Forelimb muscle (tissue), 1 donor: ENCODE measurements at regions not wholly inside any gene's neighbourhood (a gene's known extent, or its start where the extent isn't known, plus 50 kb on each side); places are given as distances from the start of the nearest gene placed in this dataset.
"Not testable (repeated sequence)": the region's sequence is repeated elsewhere in the genome, so short reads cannot be mapped to it uniquely, and the experiment has no call there.

Source experiments
- DNase-seq: peaks from one replicate; pipeline ENCODE4 v3.0.0-alpha.2; 2013; ENCODE audit warnings: low read depth

GRCh38 chrX:8105531-8105930 lies 65.5 kb downstream of the VCX2 start:
- no peak for DNase-seq

- DNase-seq: no peak
These were observed 67.4 kb downstream of the VCX2 start for GRCh38 chrX:8103655-8104054.

DNA sequence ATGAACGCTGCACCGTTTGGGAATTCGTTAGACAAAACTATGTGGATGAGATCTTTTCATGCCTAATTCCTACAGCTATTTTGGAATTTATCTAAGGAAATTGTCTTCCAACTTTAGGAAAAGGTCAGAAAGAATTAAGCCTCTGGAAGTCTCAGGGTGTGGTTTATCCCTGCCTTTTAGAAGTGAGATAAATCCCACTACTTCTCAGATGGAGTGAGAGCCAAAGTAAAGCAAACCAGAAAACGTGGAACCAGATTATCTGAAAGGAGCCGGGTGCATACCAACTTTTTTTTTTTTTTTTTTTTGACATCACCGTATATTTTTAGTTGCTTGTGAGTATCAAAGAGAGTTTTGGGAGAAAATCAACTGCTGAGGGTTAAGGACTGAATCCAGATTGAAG lies 79.6 kb downstream of the VCX2 start:
- DNase-seq: no peak

- no peak for DNase-seq
These were observed 80.2 kb downstream of the VCX2 start for GRCh38 chrX:8090906-8091305.

GRCh38 chrX:8090482-8090881 lies 80.6 kb downstream of the VCX2 start:
- DNase-seq: no peak

DNA sequence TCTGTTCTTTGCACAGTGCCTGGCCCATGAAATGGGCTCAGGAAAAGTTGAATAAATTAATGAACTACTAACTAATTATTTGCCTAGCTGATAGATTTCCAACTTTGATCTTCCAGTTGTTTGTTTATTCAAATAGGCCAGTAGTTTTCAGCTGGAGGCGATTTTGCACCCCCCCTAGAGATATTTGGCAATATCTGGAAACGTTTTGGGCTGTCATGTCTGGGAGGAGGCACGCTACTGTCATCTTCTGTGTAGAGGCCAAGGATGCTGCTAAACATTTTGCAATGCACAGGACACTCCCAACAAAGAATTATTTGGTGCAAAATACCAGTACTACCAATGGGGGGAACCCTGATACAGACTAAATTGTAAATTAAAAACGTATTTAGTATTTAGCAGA lies 81.9 kb downstream of the VCX2 start:
- no peak for DNase-seq

GRCh38 chrX:8084006-8084405 lies 87.1 kb downstream of the VCX2 start:
- peak; percentile 13 for DNase-seq

DNA sequence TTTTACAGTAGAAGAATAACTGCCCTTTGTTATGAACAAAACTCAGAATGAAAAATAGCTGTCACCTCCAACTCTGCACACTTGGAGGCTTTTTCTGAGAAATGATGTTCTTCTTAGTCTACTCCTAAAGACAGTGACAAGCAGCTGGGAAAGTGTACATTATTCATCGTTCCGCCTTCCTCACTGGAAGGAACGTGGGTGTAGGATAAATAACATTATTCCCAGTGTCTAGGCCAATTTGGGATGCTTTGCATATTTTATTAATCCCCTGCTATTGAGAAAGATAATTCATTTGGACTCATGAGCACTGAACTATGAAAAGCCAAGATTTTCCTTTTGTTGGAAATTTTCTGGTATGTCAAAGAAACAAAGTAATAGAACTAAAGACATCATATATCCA lies 87.8 kb downstream of the VCX2 start:
- no peak for DNase-seq

GRCh38 chrX:8075636-8076035 lies 95.4 kb downstream of the VCX2 start:
- DNase-seq: no peak

DNA sequence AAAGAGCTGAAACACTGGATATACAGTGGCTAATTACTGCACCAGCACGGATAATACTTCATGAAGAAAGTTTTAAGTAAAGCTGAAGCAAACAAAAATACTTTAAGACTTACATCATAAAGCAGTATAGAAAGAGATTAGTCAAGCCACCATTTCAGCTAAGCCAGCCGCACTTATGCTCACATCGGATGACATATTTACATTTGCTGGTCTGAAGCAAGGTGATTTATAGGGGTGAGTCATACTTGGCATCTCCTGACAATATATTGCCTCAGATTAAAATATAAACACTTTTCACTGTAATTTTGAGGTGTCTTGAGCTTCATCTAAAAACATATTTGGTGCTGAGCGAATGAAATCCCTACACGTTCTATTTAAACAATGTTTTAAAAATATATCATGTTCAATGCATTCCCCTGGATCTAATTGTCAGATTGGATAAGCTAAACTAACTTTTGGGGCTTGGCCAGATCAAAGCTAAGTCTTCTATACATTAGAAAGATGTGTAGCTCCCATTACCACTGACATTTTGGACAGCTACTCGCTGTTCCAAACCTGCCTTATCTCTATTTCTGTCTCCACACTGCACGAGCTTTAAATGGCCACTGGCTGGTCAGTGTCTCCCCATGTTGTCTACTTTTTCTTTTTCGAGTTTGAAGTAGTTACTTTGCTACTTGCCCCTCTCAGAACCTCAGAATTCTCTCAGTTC lies 103.2 kb downstream of the VCX2 start:
- DNase-seq: no peak

DNA sequence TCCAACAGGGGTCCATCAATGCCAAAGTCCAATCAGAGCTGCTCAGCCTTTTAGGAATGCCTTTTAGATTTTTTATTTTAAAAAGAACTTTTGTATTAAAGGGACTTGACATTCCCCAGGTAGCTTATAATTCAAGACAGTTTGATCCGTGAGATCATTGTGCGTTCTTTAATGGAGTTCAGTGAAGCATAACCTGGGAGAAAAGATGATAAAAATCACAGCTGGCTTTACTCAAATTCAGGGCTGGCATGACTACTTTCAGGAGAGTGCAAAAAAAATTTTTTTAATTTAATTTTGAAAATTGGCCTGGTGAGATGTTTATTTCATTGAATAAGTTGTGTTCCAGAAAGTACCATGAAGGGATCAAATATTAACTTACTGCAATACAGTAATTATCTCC lies 118.2 kb downstream of the VCX2 start:
- DNase-seq: no peak

GRCh38 chrX:8049827-8050226 lies 121.2 kb downstream of the VCX2 start:
- DNase-seq: no peak

- no peak for DNase-seq
These were observed 121.3 kb upstream of the PNPLA4 start for GRCh38 chrX:8048466-8048865.

GRCh38 chrX:8044947-8045346 lies 117.7 kb upstream of the PNPLA4 start:
- DNase-seq: no peak

GRCh38 chrX:8043546-8043945 lies 116.3 kb upstream of the PNPLA4 start:
- DNase-seq: no peak

DNA sequence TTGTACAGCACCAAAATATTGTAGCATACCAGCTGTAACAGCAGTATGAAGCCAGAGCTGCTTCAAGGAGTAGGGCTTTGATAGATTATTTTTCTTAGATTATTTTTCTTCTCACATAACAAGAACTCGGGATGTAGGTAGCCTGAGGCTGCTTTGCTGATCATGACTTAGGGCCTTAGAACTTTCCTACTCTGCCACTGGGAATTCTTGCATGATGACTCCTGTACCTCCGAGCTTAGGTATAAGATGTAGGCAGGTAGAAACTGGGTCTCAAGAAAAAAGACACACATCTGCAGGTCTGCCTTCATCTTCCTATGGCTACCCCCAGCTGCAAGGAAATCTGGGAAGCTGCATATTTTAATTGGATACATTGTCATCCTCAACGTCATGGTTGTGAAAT lies 115.9 kb upstream of the PNPLA4 start:
- DNase-seq: no peak

GRCh38 chrX:8042304-8042703 lies 115.1 kb upstream of the PNPLA4 start:
- DNase-seq: no peak

GRCh38 chrX:8039711-8040110 lies 112.5 kb upstream of the PNPLA4 start:
- not testable (repeated sequence) for DNase-seq

- DNase-seq: no peak
These were observed 110.6 kb upstream of the PNPLA4 start for GRCh38 chrX:8037593-8038348.

DNA sequence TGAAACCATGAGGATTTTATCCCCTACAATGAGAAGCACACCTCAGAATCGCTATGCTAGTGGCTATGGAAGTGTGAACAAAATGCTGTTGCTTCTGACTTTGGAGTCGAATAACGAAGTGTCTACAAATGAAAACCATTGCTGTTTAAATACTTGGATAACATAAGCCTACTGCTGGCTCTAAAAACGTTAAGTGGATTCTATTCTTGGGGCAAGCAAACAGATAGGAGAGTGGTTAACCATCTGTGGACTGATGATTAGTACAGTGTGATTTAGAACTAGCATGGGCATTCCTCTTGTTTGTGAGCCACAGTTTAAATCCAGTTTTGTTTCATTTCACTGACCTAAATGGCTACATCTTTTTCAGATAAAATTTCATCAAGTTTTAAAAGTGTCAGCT lies 109.7 kb upstream of the PNPLA4 start:
- DNase-seq: no peak

- DNase-seq: no peak
These were observed 106.8 kb upstream of the PNPLA4 start for GRCh38 chrX:8034058-8034457.

DNA sequence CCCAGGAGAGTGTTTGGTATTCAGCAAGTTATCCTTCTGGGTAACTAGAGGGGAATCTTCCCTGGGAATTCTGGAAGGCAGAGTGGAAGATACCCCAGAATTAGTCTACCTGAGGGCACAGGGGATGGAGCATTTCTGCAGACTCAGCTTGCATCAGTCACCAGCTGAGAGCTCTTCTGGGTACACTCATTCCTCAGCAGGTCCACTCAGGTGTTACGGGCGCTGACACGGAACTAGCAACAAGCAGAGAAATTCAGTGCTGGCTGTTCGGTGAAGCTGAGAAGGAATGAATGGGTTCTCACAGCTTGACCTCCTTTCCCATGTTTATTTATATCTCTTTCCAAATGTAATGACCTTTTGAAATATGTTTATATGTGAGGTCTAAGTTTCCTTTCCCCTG lies 106.0 kb upstream of the PNPLA4 start:
- no peak for DNase-seq

GRCh38 chrX:8030361-8030760 lies 103.1 kb upstream of the PNPLA4 start:
- no peak for DNase-seq

DNA sequence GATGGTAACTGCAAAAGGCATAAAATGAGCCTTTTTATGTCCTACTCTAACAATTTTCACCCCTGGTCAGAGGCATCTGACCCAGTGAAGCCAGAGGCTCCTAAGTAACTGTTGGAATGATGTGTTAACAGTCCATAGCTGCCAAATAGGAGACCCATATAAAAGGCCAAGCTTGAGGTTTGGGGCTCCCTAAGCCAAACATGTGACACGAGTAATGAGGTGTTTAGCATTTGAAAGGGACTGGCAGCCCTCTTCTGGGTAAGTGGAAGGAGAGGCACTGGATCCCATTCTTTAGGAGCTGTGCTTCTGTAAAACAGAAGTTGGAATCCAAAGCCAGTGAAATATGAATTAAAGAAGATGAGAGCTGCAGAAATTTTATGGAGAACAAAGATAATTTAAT lies 100.6 kb upstream of the PNPLA4 start:
- DNase-seq: no peak
